ENCODE measurements at regions not wholly inside any gene's neighbourhood (a gene's known extent, or its start where the extent isn't known, plus 50 kb on each side); places are given as distances from the start of the nearest gene placed in this dataset.
"Not testable (repeated sequence)": the region's sequence is repeated elsewhere in the genome, so short reads cannot be mapped to it uniquely, and the experiment has no call there.

DNA sequence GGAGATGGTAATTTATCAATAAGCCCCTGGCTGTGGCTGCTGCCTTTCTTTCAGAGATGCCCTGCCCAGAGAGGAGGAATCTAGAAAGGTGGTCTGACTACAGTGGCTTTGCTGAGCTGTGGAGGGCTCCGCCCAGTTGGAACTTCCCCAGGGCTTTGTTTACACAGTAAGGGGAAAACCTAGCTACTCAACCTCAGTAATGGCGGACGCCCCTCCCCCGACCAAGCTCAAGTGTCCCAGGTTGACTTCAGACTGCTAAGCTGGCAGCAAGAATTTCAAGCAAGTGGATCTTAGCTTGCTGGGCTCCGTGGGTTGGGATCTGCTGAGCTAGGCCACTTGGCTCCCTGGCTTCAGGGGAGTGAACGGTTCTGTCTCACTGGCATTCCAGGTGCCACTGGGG is 865.4 kb upstream of the ACO1 start:
- Histone ChIP-seq H3K9me3 (ENCODE audit: low read depth, low read length) (no peaks in the 10 kb centered on the region), H3K4me1 (ENCODE audit: insufficient read depth, low read length) (no peaks in the 10 kb centered on the region), H3K4me3 (ENCODE audit: low read length) (no peak overlapping the region), H3K27me3 (ENCODE audit: insufficient read depth, low read length) (no peaks in the 10 kb centered on the region)

DNA sequence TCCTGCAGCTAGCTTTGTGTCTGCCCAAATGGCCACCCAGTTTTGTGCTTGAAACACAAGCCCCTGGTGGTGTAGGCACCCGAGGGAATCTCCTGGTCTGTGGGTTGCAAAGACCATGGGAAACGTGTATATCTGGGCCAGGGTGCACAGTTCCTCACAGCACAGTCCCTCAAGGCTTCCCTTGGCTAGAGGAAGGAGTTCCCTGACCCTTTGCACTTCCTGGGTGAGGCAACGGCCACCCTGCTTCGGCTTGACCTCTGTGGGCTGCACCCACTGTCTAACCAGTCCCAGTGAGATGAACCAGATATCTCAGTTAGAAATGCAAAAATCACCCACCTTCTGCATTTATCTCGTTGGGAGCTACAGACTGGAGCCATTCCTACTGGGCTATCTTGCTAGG is 865.0 kb upstream of the ACO1 start:
- Histone ChIP-seq H3K27me3 (ENCODE audit: insufficient read depth, low read length) (no peaks in the 10 kb centered on the region), H3K9me3 (ENCODE audit: low read depth, low read length) (no peaks in the 10 kb centered on the region), H3K4me3 (ENCODE audit: low read length) (no peak overlapping the region), H3K4me1 (ENCODE audit: insufficient read depth, low read length) (no peaks in the 10 kb centered on the region)

DNA sequence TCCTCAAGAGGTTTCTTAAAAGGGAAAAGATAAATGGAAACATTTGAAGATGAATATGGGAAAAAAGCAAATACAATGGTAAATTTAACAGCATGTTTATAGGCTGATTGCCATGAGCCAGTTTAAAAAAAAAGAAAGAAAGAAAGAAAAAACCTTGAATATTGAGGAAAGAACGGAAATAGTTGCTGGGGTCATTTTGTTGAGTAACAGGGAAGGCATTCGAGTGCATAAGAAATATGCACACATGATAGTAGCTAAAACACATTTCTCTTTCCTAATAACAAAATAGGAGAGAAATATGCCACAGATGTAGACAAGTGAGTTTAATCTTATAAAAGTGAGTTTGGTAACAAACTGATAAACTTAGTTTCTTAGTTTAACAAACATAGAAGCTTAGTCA is 864.6 kb upstream of the ACO1 start:
- no peak overlapping the region for H3K4me3 ChIP-seq (ENCODE audit: low read length)
- H3K9me3 ChIP-seq (ENCODE audit: low read depth, low read length) = no peaks in the 10 kb centered on the region
- H3K27me3 ChIP-seq (ENCODE audit: insufficient read depth, low read length) = no peaks in the 10 kb centered on the region
- H3K4me1 ChIP-seq (ENCODE audit: insufficient read depth, low read length) = no peaks in the 10 kb centered on the region

DNA sequence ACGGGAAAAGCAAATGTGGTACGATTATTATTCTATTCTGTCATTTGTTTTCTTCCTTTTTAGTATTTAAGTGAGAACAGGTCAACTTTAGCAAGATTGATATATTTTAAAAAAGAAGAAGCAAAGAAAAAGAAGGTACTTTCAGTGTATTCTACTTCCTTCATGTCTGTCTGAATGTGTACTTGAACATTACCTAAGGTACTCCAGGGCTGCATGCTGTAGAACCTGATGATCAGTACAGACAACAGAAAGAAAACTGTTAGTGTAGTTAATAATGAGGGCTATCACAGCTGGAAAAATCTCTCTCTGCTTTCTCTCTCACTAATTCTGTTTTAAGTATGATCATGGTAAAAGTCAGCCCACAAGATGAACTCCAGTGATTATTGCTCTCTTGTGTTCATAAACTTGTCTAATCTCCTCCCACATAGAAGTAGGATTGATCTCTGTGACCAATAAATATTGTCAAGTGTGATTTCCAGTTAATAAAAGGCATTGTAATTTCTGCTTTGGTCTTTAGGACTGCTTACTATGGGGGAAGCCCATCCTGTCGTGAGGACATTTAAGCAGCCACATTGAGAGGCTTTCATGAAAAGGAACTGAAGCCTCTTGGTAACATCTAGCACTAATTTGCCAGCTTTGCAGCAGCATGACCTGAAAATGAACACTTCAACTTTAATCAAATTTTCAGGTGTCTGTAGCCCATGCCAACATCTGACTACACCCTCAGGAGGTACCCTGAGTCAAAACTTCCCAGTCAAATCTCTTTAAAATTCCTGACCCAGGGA is 864.0 kb upstream of the ACO1 start:
- Histone ChIP-seq H3K27me3 (ENCODE audit: insufficient read depth, low read length) (no peaks in the 10 kb centered on the region), H3K9me3 (ENCODE audit: low read depth, low read length) (no peaks in the 10 kb centered on the region), H3K4me3 (ENCODE audit: low read length) (no peak overlapping the region), H3K4me1 (ENCODE audit: insufficient read depth, low read length) (no peaks in the 10 kb centered on the region)

DNA sequence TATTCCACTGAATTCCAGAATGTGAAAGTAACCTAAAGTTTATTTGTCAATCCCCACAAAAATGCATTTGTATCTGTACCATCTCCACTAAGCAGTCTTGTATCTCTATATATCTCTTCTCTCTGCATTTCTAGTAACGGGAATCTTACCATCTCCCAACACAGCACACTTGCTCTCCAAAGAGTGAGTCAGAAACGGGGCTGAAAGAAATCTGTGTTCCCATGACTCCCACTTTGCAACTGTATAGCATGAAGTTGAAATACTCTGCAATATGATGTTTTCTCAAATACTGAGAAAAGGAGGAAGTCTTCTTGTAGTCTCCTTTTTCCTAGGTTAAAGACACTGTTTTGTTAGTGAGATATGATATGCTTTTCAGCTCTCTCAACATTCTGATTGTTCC is 848.8 kb upstream of the ACO1 start:
- Histone ChIP-seq H3K9me3 (ENCODE audit: low read depth, low read length) (no peaks in the 10 kb centered on the region), H3K27me3 (ENCODE audit: insufficient read depth, low read length) (no peaks in the 10 kb centered on the region), H3K4me3 (ENCODE audit: low read length) (no peak overlapping the region), H3K4me1 (ENCODE audit: insufficient read depth, low read length) (no peaks in the 10 kb centered on the region)

DNA sequence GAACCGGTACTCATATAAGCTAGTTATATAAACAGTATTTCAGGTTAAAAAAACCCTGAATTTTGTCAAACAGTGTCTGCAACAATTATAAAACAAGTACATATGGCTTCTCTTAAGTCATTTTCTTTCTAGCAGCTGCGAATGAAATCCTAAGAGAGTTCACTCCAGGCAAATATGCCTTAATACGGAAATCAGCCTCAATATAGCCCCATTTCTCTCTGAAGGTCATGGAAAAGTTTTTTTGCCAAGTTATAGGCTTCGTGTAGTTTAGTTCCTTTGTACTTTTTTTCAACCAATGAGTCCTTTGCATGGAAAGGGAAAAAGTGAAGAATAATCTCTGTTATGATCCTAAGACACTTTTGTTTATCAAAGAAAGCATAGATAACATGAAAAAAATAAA is 848.0 kb upstream of the ACO1 start:
- H3K27me3 ChIP-seq (ENCODE audit: insufficient read depth, low read length) = no peaks in the 10 kb centered on the region
- H3K4me1 ChIP-seq (ENCODE audit: insufficient read depth, low read length) = no peaks in the 10 kb centered on the region
- no peaks in the 10 kb centered on the region for H3K9me3 ChIP-seq (ENCODE audit: low read depth, low read length)
- H3K4me3 ChIP-seq (ENCODE audit: low read length) = no peak overlapping the region

DNA sequence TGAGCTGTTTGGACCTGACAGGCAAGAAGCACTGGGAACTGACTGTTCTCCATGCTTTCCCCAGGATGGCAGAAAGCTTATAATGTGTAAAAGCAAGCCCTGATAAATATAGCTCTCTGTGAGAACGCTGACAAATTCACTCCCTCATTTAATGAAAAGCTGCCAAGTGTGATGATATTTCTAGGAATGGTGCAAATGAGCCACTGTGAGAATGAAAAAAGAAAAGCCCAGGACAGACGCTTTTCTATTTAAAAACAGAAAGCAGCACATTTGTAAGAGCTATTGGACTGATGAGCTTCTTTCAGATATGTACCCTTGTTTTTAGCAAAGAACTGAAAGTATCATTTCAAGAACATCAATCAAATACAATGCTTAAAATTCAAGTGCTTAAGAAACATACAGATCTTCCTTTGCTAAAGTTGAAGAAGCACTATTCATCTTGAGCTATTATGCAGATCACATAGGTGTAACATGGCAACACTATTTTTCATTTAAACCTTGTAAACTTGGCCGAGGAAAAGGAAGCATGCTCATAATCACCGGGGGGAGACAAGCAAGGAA is 842.6 kb upstream of the ACO1 start:
- Histone ChIP-seq H3K9me3 (ENCODE audit: low read depth, low read length) (no peaks in the 10 kb centered on the region), H3K4me1 (ENCODE audit: insufficient read depth, low read length) (no peaks in the 10 kb centered on the region), H3K27me3 (ENCODE audit: insufficient read depth, low read length) (no peaks in the 10 kb centered on the region), H3K4me3 (ENCODE audit: low read length) (no peak overlapping the region)

DNA sequence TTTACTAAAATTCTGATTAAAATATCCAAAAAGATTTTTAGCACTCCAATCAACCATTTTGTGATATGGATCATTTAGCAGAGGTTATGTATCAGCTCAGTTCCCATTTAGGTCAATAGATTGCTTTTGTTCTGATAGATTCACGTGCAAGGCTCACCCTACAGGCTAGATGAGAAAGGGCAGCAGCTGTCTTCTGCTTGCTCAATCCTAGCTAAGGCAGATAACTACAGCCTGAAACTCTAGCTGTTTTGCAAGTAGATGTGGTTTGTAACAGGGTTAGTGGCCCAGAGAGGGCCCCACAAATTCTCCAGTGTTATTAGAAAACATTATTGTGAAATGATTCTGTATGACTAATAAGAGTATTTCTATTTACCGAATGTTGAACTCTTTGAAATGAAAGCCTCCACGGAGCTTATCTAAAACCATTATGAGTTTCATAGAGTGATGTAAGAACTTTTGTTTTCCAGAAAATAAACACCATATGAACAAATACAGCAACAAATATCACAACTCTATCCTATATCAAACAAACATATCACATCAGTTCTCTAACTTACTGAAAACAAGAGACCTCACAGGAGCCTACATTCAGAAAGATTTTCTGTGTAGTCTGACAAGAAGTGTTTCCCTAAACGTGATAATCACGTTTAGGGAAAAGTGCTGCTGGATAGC is 841.9 kb upstream of the ACO1 start:
- H3K27me3 ChIP-seq (ENCODE audit: insufficient read depth, low read length) = no peaks in the 10 kb centered on the region
- H3K9me3 ChIP-seq (ENCODE audit: low read depth, low read length) = no peaks in the 10 kb centered on the region
- H3K4me1 ChIP-seq (ENCODE audit: insufficient read depth, low read length) = no peaks in the 10 kb centered on the region
- H3K4me3 ChIP-seq (ENCODE audit: low read length) = no peak overlapping the region

DNA sequence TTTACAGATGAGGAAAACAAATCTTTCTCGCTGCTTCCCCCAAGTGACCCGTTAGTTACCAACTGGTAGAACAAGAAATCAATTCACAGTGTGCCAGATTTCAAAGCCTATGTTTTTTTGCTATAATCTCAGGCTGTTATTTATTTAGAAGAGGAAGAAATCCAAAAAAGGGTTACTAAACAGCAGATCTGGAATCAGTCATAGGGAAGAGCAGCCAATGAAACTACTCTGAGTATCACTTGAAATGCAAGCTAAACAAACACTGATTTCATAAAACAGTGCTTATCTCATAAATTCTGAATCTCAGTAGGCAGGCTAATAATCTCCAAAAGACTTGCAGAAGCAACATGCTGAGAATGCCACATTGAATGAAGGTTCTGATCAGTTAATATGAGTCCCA is 829.5 kb upstream of the ACO1 start:
- Histone ChIP-seq H3K9me3 (ENCODE audit: low read depth, low read length) (no peaks in the 10 kb centered on the region), H3K27me3 (ENCODE audit: insufficient read depth, low read length) (no peaks in the 10 kb centered on the region), H3K4me3 (ENCODE audit: low read length) (no peak overlapping the region), H3K4me1 (ENCODE audit: insufficient read depth, low read length) (no peaks in the 10 kb centered on the region)

DNA sequence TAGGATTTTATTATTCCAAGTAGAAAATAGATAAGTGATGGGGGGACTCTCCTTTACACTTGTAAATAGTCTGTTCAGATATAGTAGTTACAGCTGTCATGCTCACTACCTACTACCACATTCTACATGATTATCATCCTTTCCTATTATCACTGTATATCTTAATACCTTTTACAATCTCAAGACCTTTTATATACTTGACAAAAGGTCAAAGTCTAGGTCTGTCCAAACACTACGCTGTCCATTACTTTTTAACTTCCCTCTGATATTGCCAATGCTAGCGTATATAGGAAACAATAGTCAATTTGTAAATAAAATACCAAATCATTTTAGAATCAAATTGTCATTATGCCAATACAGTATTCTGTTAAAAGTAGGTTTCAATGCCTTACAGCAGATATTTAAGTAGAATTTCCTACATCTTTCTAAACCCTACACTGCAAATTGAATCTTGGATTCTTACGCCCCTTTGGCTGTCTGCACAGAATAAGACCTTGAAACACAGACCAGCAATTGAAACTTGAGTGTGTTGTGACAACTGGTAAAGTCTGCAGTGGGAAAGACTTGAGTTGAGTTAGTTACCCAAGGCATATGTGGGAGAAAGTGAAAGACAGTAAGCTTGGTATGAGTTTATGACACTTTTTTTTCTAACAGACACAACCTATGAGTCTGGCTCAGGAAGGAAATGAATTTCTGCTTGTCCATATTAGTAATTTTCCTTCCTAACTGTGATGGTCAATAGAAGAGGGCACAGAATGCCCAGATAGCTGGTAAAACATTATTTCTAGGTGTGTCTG is 827.6 kb upstream of the ACO1 start:
- Histone ChIP-seq H3K4me3 (ENCODE audit: low read length) (no peak overlapping the region), H3K4me1 (ENCODE audit: insufficient read depth, low read length) (no peaks in the 10 kb centered on the region), H3K27me3 (ENCODE audit: insufficient read depth, low read length) (no peaks in the 10 kb centered on the region), H3K9me3 (ENCODE audit: low read depth, low read length) (no peaks in the 10 kb centered on the region)

DNA sequence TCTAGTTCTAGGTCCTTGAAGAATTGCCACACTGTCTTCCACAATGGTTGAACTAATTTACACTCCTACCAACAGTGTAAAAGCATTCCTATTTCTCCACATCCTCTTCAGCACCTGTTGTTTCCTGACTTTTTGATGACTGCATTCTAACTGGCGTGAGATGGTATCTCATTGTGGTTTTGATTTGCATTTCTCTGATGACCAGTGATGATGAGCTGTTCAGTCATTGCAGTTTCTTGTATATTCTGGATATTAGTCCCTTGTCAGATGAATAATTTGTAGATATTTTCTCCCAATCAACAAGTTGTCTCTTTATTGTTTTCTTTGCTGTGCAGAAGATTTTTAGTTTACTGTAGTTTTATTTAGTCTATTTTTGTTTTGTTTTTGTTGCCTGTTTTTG is 812.3 kb upstream of the ACO1 start:
- not testable (repeated sequence) for H3K4me1 ChIP-seq (ENCODE audit: insufficient read depth, low read length); H3K9me3 ChIP-seq (ENCODE audit: low read depth, low read length); H3K4me3 ChIP-seq (ENCODE audit: low read length); H3K27me3 ChIP-seq (ENCODE audit: insufficient read depth, low read length)

DNA sequence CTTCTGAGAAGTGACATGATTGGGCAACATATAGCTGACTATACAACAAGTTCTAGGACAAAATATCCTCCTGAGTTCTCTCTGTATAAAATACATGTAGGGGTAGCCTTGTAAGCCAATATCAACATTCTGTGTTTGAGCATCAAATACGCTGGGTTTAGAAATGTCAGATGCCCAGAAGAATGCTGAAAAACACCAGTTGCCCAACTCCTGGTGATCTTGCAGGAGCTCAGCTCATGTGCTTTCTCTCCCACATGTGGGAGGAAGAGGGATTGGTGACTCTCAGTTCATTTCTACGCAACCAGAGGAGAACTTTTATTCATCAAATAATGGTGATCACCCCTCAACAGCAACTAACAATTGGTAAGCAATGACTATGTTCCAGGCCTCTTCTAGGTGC is 810.9 kb upstream of the ACO1 start:
- H3K9me3 ChIP-seq (ENCODE audit: low read depth, low read length) = no peaks in the 10 kb centered on the region
- no peaks in the 10 kb centered on the region for H3K27me3 ChIP-seq (ENCODE audit: insufficient read depth, low read length)
- H3K4me3 ChIP-seq (ENCODE audit: low read length) = no peak overlapping the region
- H3K4me1 ChIP-seq (ENCODE audit: insufficient read depth, low read length) = no peaks in the 10 kb centered on the region

DNA sequence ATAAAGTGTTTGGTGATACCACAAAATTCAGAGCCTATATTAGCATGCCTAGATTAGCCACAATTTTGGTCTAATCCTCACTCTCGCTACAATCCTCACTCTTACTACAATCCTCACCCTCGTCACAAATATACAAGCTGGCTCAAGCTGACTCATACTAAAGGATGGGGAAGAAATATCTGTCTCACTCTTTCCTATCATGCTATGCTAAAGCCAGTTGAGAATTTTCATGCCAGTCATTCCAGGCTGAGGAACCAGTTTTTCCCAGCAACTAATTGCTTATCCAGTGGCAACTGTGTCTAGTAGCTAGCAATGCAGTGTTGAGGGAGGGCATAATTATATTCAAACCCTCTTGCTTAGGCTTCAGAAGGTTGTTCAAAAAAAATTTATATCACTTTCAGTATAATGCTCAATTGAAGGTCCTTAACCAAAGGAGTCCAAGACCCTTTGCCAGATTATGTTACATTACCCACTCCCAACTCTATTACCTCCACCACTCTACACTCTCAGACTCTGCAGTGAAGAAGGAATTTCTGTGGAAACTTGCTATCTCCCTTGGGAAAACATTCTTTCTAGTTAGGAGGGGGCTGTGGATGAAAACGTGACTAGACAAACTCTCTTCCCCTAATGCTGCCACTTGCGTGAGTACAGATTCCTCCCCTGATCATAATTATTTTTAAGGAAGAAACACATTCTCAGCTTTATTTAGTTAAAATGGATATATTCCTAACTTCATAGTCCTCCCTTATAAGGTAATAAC is 810.3 kb upstream of the ACO1 start:
- no peaks in the 10 kb centered on the region for H3K9me3 ChIP-seq (ENCODE audit: low read depth, low read length)
- no peaks in the 10 kb centered on the region for H3K27me3 ChIP-seq (ENCODE audit: insufficient read depth, low read length)
- no peak overlapping the region for H3K4me3 ChIP-seq (ENCODE audit: low read length)
- no peaks in the 10 kb centered on the region for H3K4me1 ChIP-seq (ENCODE audit: insufficient read depth, low read length)

DNA sequence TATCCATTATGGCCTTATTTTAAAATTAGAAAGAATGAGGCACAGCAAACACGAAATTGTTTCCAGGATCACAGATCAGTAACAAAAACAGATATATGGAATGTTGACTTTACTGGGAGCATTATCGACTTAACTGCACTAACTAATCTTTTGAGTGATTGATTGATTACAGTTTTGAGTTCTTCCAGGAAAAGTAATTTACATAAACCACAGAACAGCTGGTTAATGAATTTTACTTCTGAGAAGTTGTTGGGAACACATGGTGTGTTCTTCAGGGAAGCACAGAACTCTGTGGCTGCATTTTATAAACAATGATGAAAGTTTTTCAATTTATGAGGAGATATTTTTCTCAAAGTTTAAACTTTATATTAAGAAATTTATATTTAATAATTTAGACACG is 802.4 kb upstream of the ACO1 start:
- H3K9me3 ChIP-seq (ENCODE audit: low read depth, low read length) = no peaks in the 10 kb centered on the region
- H3K27me3 ChIP-seq (ENCODE audit: insufficient read depth, low read length) = no peaks in the 10 kb centered on the region
- no peak overlapping the region for H3K4me3 ChIP-seq (ENCODE audit: low read length)
- no peaks in the 10 kb centered on the region for H3K4me1 ChIP-seq (ENCODE audit: insufficient read depth, low read length)

DNA sequence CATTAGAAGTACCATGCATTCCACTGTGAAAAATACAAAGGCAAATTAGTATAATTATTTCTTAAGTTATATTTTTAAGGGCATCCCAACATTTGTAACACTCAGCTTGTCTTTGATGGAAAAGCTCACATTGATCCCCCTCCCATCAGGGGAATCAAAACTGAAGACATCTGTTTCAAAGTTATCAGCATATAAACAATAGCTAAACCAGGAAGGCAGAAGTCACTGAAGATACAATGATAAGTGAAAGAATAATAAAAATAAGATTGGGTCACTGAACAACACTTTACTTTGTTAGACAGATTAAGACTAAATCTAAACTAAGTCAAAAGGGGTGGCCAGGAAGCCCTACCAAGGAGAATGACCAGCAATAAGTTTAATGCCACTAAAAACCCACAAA is 801.9 kb upstream of the ACO1 start:
- no peaks in the 10 kb centered on the region for H3K27me3 ChIP-seq (ENCODE audit: insufficient read depth, low read length)
- no peak overlapping the region for H3K4me3 ChIP-seq (ENCODE audit: low read length)
- H3K9me3 ChIP-seq (ENCODE audit: low read depth, low read length) = no peaks in the 10 kb centered on the region
- no peaks in the 10 kb centered on the region for H3K4me1 ChIP-seq (ENCODE audit: insufficient read depth, low read length)
